Stimulated activated CD8-positive, alpha-beta memory T cell treated with anti-CD3 and anti-CD28 coated beads, Interleukin-7, amount 100 ng/mL, for 48 hours (primary cell): ENCODE measurements at regions not wholly inside any gene's neighbourhood (a gene's known extent, or its start where the extent isn't known, plus 50 kb on each side); places are given as distances from the start of the nearest gene placed in this dataset.

ENCODE experiments used
- DNase-seq, 2 donors: peaks; one replicate each; pipeline ENCODE4 v3.0.0-alpha.2; 2020; ENCODE audit warnings: low read depth in 1 of 2; ENCODE audit errors: extremely low read depth in 1 of 2

DNA sequence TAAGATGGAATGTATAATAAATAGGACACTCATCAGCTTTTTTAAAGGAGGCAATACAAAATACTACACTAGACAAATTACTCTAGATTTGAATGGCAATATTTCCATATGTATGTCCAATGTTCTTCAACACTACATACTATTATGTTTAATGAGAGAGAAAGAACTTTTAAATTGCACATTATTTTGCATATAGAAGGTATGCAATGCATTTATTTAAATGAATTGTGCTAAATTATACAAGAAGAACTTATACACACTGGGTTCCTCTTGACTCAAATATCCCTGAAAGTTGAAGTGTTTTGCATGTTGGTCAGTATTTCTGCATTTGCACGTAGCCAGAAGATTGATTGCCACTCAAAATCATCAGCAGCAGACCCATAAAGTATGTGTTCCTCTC is 839.6 kb downstream of the ADGRL2 start:
- no peak for DNase-seq

- DNase-seq, result no peak
These were observed 833.5 kb downstream of the ADGRL2 start for GRCh38 chr1:82634266-82634665.

DNA sequence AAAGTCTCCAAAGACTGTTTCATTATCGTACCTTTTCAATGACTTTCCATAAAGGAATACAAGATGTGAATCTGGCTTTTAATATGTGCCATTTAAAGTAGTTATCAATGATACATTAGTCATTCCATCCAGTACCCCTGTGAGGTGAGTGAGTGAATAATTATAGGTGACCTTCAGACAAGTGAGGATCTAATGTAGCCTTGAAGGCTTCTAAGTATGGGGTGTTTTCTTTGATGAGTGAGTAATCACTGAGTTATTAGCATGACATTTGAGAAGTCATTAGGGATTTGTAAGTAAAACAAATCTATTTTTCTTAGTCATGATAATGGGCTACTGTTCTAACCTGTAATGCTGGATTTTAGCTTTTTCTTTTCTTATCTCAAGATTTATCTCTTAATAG is 831.4 kb downstream of the ADGRL2 start:
- DNase-seq, result no peak

DNA sequence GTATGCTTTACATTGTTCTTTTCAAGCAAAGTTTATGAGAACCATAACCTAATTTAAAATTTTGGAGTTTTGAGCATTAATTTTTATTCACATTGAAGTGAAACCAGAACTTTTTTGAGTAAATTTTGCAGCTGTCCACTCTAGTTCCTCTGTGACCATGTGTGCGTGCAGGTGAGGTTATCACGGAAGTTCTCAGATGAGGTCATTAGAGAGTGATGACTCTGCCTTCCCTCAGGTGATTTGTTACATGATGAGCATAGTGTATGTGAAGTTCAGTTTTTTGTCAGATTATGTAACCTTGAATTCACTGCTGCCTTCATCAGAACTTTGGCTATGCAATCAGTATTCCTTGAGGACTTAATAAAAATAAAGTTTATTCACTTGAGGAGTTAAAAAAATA is 828.2 kb downstream of the ADGRL2 start:
- no peak for DNase-seq

DNA sequence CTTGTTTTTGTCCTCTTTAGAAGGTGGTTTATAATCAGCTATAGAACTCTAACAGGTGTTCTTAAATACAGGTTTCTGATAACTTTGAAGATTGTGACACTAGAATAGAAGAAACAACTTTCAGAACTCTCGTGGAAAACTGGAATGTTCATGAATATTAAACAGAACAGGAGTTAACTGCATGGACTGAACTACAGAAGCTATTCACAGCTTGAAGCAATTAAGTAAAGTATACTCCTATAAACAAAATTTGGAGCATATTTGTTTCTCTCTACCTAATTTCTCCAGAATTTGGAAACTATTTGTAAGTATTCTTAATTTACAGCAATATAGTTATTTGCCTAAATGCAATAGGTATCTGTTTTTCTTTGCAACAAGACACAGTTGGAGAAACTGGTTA is 824.8 kb downstream of the ADGRL2 start:
- DNase-seq, result no peak

- no peak for DNase-seq
These were observed 820.3 kb downstream of the ADGRL2 start for GRCh38 chr1:82621076-82621475.

- no peak for DNase-seq
These were observed 813.4 kb downstream of the ADGRL2 start for GRCh38 chr1:82614090-82614489.

DNA sequence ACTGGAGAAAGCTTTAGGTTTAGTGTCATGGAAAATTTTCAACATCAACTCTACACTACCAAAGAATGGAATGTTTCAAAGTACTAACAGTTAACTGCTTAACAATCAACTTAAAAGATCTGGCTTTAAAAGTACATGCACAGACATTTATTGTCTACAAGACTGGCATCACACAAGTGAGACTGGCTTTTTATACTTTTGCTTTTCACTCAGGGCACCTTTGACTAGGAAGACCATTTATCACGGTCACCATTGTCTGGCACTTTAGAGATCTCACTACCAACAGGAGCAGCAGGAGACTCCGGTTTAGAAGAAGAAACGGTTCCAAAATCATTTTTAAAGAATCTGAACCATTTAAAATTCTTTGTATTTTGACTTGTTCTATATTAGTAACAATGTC is 812.3 kb downstream of the ADGRL2 start:
- DNase-seq, result no peak

DNA sequence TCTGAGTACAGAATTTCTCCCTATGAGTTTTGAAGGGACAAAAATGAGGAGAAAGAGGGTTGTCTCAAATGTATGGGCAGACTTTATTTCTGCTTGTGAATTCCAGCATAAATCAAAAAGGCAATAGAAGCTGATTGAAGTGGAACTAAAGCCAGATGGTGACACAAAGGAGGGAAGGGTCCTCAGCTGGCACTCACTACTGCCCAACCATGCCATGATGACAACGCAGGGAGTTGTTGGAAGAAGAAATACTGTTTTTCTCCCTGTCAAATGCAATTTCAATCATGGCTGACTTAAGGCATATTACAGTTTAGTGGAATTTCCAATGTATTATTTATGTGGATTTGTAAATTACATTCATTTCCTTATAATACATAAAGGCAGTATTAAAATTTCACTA is 805.8 kb downstream of the ADGRL2 start:
- no peak for DNase-seq

GRCh38 chr1:82604524-82604923 is 803.8 kb downstream of the ADGRL2 start:
- DNase-seq, result no peak

GRCh38 chr1:82600314-82600713 is 799.6 kb downstream of the ADGRL2 start:
- DNase-seq, result no peak

DNA sequence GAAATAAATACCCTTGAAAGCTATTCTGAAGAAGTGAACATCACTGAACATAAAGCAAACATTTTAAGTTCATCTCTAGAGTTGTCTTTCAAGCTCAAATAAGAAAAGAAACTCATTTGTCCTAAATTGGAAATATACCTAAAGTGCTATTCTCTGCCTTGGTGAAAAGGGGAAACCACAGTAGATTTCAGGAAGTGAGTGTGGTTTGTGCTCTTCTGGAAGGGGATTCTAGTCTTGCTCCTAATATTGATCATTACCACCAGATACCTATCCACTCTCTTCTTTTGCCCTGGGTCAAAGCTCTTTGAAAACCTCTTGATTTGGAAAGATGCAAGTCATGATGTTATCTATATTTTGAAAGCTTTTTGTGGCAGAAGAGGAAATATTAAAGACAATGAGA is 798.1 kb downstream of the ADGRL2 start:
- no peak for DNase-seq

DNA sequence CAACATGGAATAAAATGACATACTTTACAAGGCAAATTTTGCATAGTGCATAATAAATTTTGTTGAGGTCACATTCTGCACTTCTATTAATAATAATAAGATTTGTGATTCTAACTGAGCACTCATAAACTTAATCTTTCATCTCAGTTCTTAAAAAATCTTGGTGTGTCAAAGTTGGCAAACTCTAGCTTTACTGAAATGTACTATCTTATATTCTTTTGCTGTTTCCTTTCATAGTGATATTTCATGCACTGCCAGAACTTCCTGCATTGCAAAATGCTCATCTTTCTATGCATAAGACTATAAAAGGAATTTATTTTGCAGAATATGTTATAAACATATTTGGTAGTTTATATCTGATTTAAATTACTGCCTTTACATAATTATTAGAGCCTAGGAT is 797.6 kb downstream of the ADGRL2 start:
- no peak for DNase-seq

GRCh38 chr1:82597649-82598048 is 796.9 kb downstream of the ADGRL2 start:
- DNase-seq, result no peak

DNA sequence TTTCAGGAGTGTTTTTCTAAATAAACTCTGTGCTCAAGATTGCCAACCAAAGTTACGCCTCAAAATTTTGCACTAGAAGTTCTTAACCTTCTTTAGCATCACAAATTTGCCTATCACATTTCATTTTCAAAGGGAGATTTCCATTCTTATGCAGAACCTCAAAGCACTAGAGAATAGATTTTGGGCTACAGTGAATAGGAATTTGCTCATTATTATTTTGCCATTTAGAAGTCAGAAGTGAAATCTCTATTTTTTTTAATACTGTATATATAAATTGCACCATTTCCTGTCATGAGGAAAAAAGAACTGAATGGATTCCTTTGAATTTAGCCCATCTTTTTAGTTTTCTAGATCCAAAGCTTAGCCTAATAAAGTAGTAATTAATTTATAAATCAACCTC is 796.4 kb downstream of the ADGRL2 start:
- no peak for DNase-seq

GRCh38 chr1:82593561-82593960 is 792.8 kb downstream of the ADGRL2 start:
- DNase-seq, result no peak

GRCh38 chr1:82589588-82589987 is 788.9 kb downstream of the ADGRL2 start:
- no peak for DNase-seq

DNA sequence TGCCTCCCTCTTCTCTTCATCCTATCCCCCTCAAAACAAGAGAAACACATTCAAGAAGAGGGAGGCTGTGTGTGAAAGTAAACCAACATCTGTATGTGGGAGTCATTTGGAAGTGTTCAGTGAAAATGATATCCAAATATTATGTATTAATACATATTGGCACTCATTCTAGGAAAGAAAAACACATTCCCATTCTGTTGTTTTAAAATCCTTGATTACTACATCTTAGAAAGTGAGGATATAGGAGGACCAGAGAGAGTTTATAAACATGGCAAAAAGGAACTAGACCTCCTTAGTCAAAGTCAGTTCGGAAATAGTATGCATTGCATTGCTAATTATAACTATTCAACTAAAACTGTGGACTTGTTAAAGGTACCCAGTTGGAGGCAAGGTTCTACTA is 786.6 kb downstream of the ADGRL2 start:
- no peak for DNase-seq

DNA sequence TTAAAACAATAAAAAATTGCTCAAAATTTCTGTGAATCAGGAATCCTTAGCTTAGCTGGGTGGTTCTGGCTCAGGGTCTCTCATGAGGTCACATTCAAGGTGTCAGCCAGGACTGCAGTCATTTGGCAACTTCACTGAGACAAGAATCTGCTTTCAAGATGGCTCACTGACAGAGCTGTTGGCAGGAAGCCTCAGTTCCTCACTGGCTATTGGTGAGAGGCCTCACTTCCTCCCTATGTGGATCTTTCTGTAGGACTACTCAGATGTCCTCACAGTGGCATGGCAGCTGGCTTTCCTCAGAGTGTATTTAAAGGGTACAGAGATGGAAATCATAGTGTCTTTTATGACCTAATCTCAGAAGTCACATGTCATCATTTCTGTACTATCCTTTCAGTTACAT is 785.7 kb downstream of the ADGRL2 start:
- DNase-seq, result no peak

- no peak for DNase-seq
These were observed 781.6 kb downstream of the ADGRL2 start for GRCh38 chr1:82582347-82582746.

DNA sequence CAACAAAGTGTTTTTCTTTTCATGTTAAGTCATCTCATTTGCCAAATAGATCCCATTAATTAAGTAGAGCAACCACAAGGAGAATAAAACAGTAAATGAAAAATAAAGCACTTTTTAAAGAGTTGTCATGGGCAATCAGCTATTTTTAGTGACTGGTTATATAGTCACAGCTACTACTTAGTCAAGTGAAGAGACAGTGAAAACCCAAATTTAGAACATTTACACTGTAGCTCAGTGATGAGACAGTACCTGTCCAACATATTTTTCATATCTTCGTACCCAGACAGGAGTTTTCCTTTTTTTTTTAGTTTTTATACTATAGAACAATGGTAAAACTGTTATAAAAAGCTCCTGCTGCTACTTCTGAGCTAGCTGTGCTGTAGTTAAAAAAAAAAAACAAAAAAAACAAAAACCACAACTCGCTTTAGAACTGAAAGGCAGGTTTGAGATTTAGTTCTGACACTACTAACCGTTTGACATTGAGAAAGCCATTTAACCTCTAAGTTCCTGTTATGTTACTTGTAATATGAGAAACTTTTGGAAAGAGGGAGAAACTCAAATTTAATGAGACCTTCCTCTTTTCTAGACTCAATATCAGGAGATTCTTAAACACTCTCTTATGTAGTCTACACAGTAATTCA is 777.5 kb downstream of the ADGRL2 start:
- DNase-seq, result no peak

DNA sequence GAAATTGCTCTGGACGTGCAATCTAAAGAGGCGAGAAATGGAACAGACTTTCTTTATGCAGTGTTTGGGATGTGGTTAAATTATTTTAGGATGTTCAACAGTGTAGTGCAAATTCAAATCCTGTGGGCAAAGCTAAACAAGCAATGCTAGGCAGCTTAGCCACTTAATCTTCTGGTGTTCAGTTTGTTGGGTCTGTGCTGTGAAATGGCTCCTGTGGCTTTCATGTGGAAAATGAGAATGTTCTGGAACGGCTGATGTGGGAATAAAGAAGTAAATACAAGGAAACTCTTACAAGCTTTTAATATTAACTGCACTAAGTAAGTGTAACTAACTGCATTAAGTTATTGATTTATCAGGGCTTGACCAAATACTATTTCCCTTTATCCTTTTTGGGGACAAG is 766.6 kb downstream of the ADGRL2 start:
- DNase-seq, result no peak

- DNase-seq, result no peak
These were observed 764.8 kb downstream of the ADGRL2 start for GRCh38 chr1:82565546-82565945.
